Activated CD4-positive, alpha-beta T cell treated with anti-CD3 and anti-CD28 coated beads, Interleukin-2, amount 10 ng/mL, durations not matched to agents 7 days and 5 days (primary cell): ENCODE measurements at regions not wholly inside any gene's neighbourhood (a gene's known extent, or its start where the extent isn't known, plus 50 kb on each side); places are given as distances from the start of the nearest gene placed in this dataset.
"Not testable (repeated sequence)": the region's sequence is repeated elsewhere in the genome, so short reads cannot be mapped to it uniquely, and the experiment has no call there.

Experiments
- CTCF ChIA-PET: fragments of 350-600 bp; sonication (Branson Sonifier 250); formaldehyde crosslinking; loops from one replicate; lab custom pipeline; 2021; ENCODE audit warnings: antibody characterized with exemption; lab: Charles Lee
- POLR2A ChIA-PET: fragments of 350-600 bp; sonication (Branson Sonifier 250); formaldehyde crosslinking; loops from one replicate; lab custom pipeline; 2021; ENCODE audit warnings: antibody characterized with exemption; lab: Charles Lee
- DNase-seq: peaks from one replicate; pipeline ENCODE4 v3.0.0-alpha.2; 2020
- H3K27ac Mint-ChIP-seq: one replicate; pipeline ENCODE4 v1.8.0; 2021; ENCODE audit warnings: mild to moderate bottlenecking, moderate library complexity, mixed read lengths
- H3K27me3 Mint-ChIP-seq: one replicate; pipeline ENCODE4 v1.8.0; 2021; ENCODE audit warnings: mixed read lengths
- H3K36me3 Mint-ChIP-seq: one replicate; pipeline ENCODE4 v1.8.0; 2021; ENCODE audit warnings: low read depth, mixed read lengths
- H3K4me1 Mint-ChIP-seq: one replicate; pipeline ENCODE4 v1.8.0; 2021; ENCODE audit warnings: mixed read lengths
- H3K4me3 Mint-ChIP-seq: one replicate; pipeline ENCODE4 v1.8.0; 2021; ENCODE audit warnings: mild to moderate bottlenecking, moderate library complexity, mixed read lengths
- H3K9me3 Mint-ChIP-seq: one replicate; pipeline ENCODE4 v1.8.0; 2021; ENCODE audit warnings: mixed read lengths

DNA sequence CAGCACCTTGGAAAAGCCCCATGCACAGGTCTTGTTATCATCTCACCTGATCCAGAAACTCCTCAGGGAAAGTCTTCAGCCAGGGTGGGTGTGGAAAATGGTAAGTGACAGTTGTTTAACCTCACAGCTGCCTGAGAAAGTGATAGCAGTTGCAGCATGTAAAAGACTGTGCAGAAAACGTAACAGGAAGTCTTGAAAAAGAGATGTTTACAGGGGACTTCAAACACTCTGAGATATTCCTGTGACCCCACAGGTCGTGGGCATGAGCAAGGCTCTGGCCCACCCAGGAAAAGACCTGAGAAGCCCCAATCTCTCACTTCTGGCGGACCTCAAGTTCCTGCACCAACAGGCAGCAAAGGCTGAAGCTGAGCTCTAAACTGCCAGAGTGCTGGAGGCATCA is 826.9 kb downstream of the UQCRFS1 start:
- H3K27ac Mint-ChIP-seq = peak overlapping the region; percentile 91
- H3K4me3 Mint-ChIP-seq = peak overlapping the region; percentile 70
- DNase-seq = no peak
- no peaks in the 10 kb centered on the region for H3K27me3 Mint-ChIP-seq
- CTCF ChIA-PET = no interaction called here
- POLR2A ChIA-PET = no interaction called here
- peaks cover 3% of the 10 kb centered on the region for H3K9me3 Mint-ChIP-seq
- H3K36me3 Mint-ChIP-seq = peaks cover 12% of the 10 kb centered on the region
- H3K4me1 Mint-ChIP-seq = peaks cover 47% of the 10 kb centered on the region

DNA sequence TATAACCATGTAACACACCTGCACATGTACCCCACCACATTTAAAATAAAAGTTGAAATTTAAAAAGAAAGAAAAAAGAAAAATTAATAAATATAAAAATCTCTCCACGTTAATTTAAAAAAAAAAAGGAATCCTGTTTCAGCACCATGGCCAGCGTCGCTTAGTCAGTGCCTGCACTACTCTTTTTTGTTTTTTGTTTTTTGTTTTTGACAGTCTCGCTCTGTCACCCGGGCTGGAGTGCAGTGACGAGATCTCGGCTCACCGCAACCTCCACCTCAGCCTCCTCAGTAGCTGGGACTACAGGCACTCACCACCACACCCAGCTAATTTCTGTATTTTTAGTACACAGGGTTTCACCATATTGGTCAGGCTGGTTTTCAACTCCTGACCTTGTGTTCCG is 835.9 kb downstream of the UQCRFS1 start:
- Mint-ChIP-seq H3K36me3 (peaks cover 2% of the 10 kb centered on the region), H3K27me3 (no peaks in the 10 kb centered on the region), H3K9me3 (peaks cover 4% of the 10 kb centered on the region), H3K27ac (no peak overlapping the region), H3K4me3 (no peak overlapping the region), H3K4me1 (peaks cover 5% of the 10 kb centered on the region)
- DNase-seq = peak; percentile 17
- ChIA-PET POLR2A (no interaction called here), CTCF (no interaction called here)

DNA sequence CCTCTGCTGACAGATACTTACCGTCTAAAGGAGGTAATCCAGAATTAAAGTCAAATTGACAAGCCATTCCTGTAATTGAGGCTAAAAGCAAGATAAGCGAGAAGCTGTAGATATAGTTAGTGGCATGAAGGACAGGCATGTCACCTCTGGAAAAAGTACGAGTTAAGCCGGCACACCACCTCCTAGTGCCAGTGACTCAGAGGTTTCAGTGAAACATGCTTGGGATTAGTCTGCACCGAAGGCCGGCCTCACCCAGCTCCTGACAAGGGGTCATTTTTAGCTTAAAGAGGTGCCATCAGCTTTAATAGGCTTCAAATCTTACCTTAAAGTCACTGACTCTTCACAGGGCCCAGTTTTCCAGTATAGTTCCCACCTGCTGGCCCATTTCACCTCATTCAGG is 838.0 kb downstream of the UQCRFS1 start:
- CTCF ChIA-PET = no interaction called here
- DNase-seq = no peak
- H3K9me3 Mint-ChIP-seq = peaks cover 11% of the 10 kb centered on the region
- H3K4me1 Mint-ChIP-seq = no peaks in the 10 kb centered on the region
- no peak overlapping the region for H3K4me3 Mint-ChIP-seq
- H3K27me3 Mint-ChIP-seq = no peaks in the 10 kb centered on the region
- POLR2A ChIA-PET = no interaction called here
- no peak overlapping the region for H3K27ac Mint-ChIP-seq
- peaks cover 2% of the 10 kb centered on the region for H3K36me3 Mint-ChIP-seq

DNA sequence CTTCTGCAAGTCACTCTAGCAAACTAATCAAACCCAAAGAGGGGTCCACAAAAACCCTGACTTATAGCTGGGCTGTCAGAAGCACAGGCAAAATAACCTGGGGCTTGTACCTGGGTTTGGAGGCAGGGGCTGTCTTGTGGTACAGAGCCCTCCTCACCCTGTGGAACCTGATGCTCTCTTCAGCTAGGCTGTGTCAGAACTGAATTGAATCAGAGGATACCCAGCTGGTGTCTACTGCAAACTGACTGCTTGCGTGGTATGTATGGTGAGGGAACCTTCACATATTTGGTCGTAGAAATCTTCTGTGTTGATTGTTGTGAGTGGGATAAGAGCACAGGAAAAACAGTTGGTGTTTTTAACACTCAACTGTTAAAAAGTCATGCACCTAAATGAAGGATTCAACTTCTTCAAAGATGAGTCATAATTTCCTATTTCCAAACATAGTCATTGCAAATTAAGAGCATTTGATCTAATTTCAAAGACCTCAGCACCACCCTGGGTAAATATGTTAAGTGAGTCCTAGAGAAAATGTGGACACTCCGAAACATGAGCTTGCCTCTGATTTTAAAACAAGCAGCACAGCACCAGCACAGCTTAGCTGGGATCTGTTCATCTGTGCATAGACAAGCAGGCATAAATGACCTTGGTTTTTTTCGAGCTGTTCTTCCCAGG is 840.2 kb downstream of the UQCRFS1 start:
- H3K9me3 Mint-ChIP-seq = peaks cover 9% of the 10 kb centered on the region
- ChIA-PET CTCF (no interaction called here), POLR2A (no interaction called here)
- H3K4me1 Mint-ChIP-seq = no peaks in the 10 kb centered on the region
- H3K36me3 Mint-ChIP-seq = peaks cover 2% of the 10 kb centered on the region
- H3K27me3 Mint-ChIP-seq = no peaks in the 10 kb centered on the region
- DNase-seq = no peak
- H3K27ac Mint-ChIP-seq = no peak overlapping the region
- H3K4me3 Mint-ChIP-seq = no peak overlapping the region

DNA sequence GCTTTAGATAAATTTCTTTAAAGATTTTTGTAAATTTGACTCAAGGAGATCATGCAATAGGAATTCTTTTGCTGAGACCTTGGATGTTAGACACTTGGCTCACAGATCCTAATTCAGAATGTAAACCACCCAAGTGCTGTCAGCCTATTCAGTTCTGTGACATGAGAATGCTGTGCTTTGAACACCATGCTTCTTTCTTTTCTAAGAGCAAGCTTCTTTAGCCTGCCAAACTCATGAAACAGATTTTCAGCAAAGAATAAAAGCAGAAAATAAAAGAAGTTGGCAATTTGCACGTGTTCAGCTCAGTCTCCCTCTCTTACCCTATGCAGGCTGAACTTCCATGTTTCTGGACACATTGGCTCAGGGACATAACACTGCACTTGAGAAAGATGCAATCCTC is 845.8 kb downstream of the UQCRFS1 start:
- Mint-ChIP-seq H3K36me3 (peaks cover 2% of the 10 kb centered on the region), H3K27me3 (no peaks in the 10 kb centered on the region), H3K9me3 (peaks cover 14% of the 10 kb centered on the region), H3K27ac (no peak overlapping the region), H3K4me3 (no peak overlapping the region), H3K4me1 (no peaks in the 10 kb centered on the region)
- no peak for DNase-seq
- ChIA-PET CTCF (no interaction called here), POLR2A (no interaction called here)

DNA sequence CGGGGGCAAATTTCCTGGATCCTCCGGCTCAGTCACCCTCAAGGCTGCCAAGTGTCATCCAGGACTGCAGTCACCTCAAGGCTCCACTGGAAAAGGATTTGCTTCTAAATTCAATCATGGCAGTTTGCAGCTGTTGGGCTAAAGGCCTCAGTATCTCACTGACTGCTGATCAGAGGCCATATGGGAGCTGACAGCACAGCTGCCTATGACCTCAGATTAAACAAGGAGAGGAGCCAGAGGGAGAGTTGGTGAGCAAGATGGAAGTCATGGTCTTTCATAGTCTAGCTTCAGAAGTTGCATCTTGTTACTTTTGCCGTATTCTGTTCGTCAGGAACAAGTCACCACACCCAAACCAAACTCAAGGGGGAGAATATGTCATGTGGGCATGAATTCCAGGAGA is 849.7 kb downstream of the UQCRFS1 start:
- no peak for DNase-seq
- ChIA-PET POLR2A (no interaction called here), CTCF (no interaction called here)
- H3K4me1 Mint-ChIP-seq = no peaks in the 10 kb centered on the region
- H3K4me3 Mint-ChIP-seq = no peak overlapping the region
- peaks cover 6% of the 10 kb centered on the region for H3K9me3 Mint-ChIP-seq
- no peaks in the 10 kb centered on the region for H3K27me3 Mint-ChIP-seq
- H3K27ac Mint-ChIP-seq = no peak overlapping the region
- H3K36me3 Mint-ChIP-seq = peaks cover 2% of the 10 kb centered on the region

DNA sequence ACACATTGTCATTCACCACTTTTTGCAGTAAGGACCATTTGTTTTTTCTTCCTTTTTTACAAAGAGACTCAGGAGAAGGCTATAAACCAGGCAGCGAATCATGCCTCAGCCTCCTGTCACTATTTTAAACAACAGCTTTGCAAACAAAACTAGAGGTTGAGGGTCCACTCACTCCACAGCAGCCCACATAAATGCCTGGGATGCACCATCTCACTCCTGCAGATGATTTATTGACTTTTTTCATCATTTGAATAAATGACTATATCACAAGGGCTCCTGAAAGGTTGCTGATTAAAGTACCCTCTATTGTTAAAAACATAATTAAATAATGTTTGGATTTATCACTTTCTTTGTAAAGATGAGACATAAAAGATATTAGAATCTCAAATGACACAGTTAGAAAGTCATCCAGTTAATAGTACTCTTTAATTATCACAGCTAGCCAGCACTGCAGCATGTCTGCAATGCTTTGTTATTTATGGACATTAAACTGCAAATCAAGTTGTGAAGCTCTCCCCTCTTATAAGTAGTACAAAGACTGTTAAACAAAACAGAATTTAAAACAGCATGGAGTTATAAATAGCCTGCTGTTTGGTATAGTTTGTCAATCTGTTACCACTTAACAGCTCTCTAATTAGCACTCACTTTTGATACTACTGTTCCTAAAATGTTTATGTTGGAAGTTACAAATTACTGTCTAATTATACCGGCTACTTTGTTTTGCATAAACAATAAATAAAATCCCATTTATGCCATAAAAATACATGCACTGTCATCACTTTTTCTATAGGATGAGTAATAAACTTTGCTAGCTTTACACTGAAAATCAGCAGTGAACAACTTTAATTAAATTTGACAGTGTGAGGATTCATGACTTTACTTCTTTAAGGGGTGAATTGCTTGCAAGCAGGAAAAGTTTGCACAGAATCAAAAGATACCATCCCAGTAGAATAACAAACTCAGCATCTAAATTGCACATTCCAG is 853.2 kb downstream of the UQCRFS1 start:
- no peaks in the 10 kb centered on the region for H3K4me1 Mint-ChIP-seq
- ChIA-PET CTCF (no interaction called here), POLR2A (no interaction called here)
- no peak for DNase-seq
- no peaks in the 10 kb centered on the region for H3K27me3 Mint-ChIP-seq
- peaks cover 6% of the 10 kb centered on the region for H3K9me3 Mint-ChIP-seq
- peaks cover 5% of the 10 kb centered on the region for H3K36me3 Mint-ChIP-seq
- no peak overlapping the region for H3K4me3 Mint-ChIP-seq
- no peak overlapping the region for H3K27ac Mint-ChIP-seq

DNA sequence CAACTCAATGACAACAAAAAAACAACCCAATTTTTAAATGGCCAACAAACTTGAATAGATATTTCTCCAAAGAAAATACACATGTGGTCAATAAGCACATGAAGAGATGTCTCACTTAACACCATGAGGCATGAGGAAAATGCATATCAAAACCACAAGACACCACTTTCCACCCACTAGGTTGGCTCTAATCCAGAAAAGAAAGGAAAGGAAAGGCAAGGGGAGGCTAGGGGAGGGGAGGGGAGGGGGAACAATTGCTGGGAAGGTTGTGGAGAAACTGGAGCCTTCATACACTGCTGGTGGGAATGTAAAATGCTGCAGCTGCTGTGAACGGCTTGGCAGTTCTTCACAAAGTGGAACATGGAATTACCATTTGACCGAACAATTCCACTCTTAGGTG is 854.3 kb downstream of the UQCRFS1 start:
- Mint-ChIP-seq H3K27ac (no peak overlapping the region), H3K27me3 (peaks cover 2% of the 10 kb centered on the region), H3K4me3 (no peak overlapping the region), H3K4me1 (no peaks in the 10 kb centered on the region), H3K9me3 (peaks cover 2% of the 10 kb centered on the region), H3K36me3 (peaks cover 3% of the 10 kb centered on the region)
- ChIA-PET POLR2A (no interaction called here), CTCF (no interaction called here)
- no peak for DNase-seq

DNA sequence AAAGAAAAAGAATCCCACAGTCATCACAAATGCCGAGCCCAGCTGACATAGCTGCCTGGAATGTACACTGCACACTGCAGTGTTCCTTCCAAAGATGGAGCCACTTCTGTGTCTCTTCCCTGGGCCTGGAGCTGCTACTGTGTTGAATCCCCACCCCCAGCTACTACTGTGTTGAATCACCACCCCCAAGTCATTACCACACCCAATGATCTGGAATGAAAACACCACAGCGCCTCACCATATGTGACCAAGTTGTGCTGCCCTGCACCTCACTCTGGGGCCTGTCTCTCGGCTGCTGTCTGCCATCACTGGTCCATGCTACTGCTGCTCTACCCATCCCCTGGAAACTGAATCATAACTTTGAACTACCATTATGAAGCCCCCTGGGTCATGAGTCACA is 861.2 kb downstream of the UQCRFS1 start:
- Mint-ChIP-seq H3K9me3 (peaks cover 16% of the 10 kb centered on the region), H3K4me1 (peaks cover 3% of the 10 kb centered on the region), H3K4me3 (no peak overlapping the region), H3K27ac (no peak overlapping the region), H3K36me3 (peaks cover 6% of the 10 kb centered on the region), H3K27me3 (peaks cover 2% of the 10 kb centered on the region)
- ChIA-PET CTCF (no interaction called here), POLR2A (no interaction called here)
- DNase-seq = no peak

DNA sequence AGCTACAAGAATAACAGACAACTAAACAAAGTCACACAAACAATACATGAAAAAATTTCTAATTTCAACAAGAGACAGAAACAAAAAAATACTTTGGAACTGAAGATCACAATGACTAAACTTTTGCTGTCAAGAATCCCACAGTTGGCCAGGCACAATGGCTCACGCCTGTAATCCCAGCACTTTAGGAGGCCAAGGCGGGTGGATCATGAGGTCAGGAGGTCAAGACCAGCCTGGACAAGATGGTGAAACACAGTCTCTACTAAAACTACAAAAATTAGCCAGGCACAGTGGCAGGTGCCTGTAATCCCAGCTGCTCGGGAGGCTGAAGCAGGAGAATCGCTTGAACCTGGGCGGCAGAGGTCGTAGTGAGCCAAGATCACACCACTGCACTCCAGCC is 861.6 kb downstream of the UQCRFS1 start:
- DNase-seq, POLR2A ChIA-PET, H3K4me3 Mint-ChIP-seq, CTCF ChIA-PET, H3K27ac Mint-ChIP-seq, H3K4me1 Mint-ChIP-seq, H3K36me3 Mint-ChIP-seq, H3K27me3 Mint-ChIP-seq: not testable (repeated sequence)
- peaks cover 16% of the 10 kb centered on the region for H3K9me3 Mint-ChIP-seq

DNA sequence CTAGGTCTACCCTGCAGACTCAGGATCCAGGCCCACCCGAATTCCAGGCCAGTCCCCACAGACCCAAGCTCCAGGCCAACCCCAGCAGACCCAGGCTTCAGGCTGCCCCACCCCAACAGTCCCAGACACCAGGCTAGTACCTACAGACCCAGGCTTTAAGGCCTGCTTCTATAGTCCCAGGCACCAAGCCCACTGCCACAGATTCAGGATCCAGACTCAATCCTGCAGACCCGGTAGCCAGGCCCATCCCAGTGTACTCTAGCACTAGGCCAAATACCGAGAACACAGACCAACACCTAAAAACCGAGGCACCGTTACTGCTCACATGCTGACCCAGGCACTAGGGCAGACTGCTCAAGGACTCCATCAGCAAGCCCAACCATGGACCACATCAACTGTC is 862.3 kb downstream of the UQCRFS1 start:
- CTCF ChIA-PET = no interaction called here
- POLR2A ChIA-PET = no interaction called here
- Mint-ChIP-seq H3K36me3 (peaks cover 6% of the 10 kb centered on the region), H3K4me3 (no peak overlapping the region), H3K27me3 (peaks cover 3% of the 10 kb centered on the region), H3K9me3 (peaks cover 16% of the 10 kb centered on the region), H3K27ac (no peak overlapping the region), H3K4me1 (peaks cover 3% of the 10 kb centered on the region)
- no peak for DNase-seq

DNA sequence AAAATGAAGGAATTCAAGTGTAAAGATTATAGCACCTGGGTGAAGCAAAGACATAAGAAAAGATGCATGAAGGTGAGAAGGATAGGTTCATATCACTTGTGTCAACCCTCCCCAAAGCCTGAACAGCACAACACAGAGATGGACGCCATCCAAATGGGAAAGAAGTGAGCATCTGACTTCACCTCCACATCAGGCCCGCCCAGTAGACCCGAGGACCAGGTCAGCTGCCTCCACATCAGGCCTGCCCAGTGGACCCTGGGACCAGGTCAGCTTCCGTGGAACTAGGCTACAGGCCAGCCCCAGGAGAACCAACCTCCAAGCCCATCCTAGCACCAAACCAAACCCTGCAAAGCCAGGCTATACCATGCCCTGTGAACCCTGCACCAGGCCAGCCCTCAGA is 862.9 kb downstream of the UQCRFS1 start:
- CTCF ChIA-PET = no interaction called here
- H3K9me3 Mint-ChIP-seq = peaks cover 16% of the 10 kb centered on the region

DNA sequence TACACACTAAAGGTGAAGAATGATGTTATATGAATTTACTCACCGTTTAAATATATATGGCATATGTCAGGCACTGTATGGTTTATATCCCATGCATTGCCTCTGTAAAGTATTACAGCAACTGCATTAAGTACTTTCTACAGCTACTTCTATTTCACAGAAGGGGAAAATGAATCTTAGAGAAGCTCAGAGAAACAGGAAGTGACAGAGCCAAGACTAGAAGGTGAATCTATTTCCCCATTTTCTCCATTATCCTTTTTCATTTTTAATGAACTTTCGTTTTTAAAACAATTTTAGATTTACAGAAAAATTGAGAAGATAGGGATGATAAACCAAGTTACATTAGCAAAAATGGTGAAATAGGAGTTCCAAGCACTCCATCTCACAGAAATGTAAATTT is 863.3 kb downstream of the UQCRFS1 start:
- Mint-ChIP-seq H3K9me3 (peaks cover 16% of the 10 kb centered on the region), H3K4me3 (no peak overlapping the region), H3K27me3 (peaks cover 3% of the 10 kb centered on the region), H3K36me3 (peaks cover 3% of the 10 kb centered on the region), H3K4me1 (peaks cover 3% of the 10 kb centered on the region), H3K27ac (peak overlapping the region; percentile 22)
- ChIA-PET POLR2A (interaction anchor here (0.6 kb wide), 1 partner anchor 107 kb away, joined by 3 read pairs; no protein-coding TSS in a partner anchor), CTCF (no interaction called here)
- DNase-seq = no peak

More for the DNA sequence above, 862.9 kb downstream of the UQCRFS1 start:
- peak overlapping the region; percentile 22 for H3K27ac Mint-ChIP-seq
- peaks cover 3% of the 10 kb centered on the region for H3K36me3 Mint-ChIP-seq
- H3K27me3 Mint-ChIP-seq = peaks cover 3% of the 10 kb centered on the region
- POLR2A ChIA-PET = no interaction called here
- no peak overlapping the region for H3K4me3 Mint-ChIP-seq
- H3K4me1 Mint-ChIP-seq = peaks cover 3% of the 10 kb centered on the region
- no peak for DNase-seq
